DOHH2 (cell line): ENCODE measurements at regions not wholly inside any gene's neighbourhood (a gene's known extent, or its start where the extent isn't known, plus 50 kb on each side); places are given as distances from the start of the nearest gene placed in this dataset.
"Not testable (repeated sequence)": the region's sequence is repeated elsewhere in the genome, so short reads cannot be mapped to it uniquely, and the experiment has no call there.

Experiments used
- CTCF ChIP-seq: fragments of 200-600 bp; sonication (generic); IDR thresholded peaks from one replicate; pipeline ENCODE4 v1.5.1; 2014; ENCODE audit warnings: antibody characterized with exemption, mild to moderate bottlenecking, low read depth, low read length; ENCODE audit not compliant: poor library complexity, severe bottlenecking
- EZH2phosphoT487 ChIP-seq: fragments of 200-600 bp; sonication (generic); IDR thresholded peaks from 2 replicates; pipeline ENCODE4 v1.6.1; 2017; ENCODE audit warnings: borderline replicate concordance, mild to moderate bottlenecking, antibody characterized with exemption, low read length, moderate library complexity, mixed read lengths

GRCh38 chr21:6053145-6053544 is 4468.2 kb upstream of the TPTE start:
- not testable (repeated sequence) for TF ChIP-seq CTCF, EZH2phosphoT487
